ENCODE measurements at regions not wholly inside any gene's neighbourhood (a gene's known extent, or its start where the extent isn't known, plus 50 kb on each side); places are given as distances from the start of the nearest gene placed in this dataset.

DNA sequence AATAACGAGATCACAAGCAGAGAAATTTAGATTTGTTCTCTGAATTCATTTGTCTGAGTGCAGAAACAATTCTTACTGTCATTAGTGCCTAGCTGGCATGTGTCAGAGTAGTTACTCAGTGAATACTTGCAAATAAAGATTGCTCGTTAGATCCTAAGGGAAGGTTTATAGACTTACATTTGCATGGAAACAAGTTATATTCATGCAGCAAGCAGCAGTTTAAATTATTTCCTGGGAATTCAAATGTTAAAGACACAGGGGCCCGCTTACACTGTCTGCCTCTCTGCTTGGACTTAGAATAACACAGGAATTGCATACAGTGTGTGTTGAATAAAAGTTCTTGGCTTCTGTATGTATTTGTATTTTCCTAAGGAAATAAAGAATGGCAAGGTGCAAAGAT lies 680.6 kb upstream of the NECTIN3 start:
- TF ChIP-seq, protein P1, sequence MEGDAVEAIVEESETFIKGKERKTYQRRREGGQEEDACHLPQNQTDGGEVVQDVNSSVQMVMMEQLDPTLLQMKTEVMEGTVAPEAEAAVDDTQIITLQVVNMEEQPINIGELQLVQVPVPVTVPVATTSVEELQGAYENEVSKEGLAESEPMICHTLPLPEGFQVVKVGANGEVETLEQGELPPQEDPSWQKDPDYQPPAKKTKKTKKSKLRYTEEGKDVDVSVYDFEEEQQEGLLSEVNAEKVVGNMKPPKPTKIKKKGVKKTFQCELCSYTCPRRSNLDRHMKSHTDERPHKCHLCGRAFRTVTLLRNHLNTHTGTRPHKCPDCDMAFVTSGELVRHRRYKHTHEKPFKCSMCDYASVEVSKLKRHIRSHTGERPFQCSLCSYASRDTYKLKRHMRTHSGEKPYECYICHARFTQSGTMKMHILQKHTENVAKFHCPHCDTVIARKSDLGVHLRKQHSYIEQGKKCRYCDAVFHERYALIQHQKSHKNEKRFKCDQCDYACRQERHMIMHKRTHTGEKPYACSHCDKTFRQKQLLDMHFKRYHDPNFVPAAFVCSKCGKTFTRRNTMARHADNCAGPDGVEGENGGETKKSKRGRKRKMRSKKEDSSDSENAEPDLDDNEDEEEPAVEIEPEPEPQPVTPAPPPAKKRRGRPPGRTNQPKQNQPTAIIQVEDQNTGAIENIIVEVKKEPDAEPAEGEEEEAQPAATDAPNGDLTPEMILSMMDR (IDR thresholded peaks at IDR 0.05), result no peak
- TF ChIP-seq, protein P2, sequence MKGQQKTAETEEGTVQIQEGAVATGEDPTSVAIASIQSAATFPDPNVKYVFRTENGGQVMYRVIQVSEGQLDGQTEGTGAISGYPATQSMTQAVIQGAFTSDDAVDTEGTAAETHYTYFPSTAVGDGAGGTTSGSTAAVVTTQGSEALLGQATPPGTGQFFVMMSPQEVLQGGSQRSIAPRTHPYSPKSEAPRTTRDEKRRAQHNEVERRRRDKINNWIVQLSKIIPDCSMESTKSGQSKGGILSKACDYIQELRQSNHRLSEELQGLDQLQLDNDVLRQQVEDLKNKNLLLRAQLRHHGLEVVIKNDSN (CRISPR knock-in tag; IDR thresholded peaks at IDR 0.05), result no peak
- TF ChIP-seq, protein P3, sequence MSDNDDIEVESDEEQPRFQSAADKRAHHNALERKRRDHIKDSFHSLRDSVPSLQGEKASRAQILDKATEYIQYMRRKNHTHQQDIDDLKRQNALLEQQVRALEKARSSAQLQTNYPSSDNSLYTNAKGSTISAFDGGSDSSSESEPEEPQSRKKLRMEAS (CRISPR knock-in tag; IDR thresholded peaks at IDR 0.05), result no peak
- TF ChIP-seq, protein P4, sequence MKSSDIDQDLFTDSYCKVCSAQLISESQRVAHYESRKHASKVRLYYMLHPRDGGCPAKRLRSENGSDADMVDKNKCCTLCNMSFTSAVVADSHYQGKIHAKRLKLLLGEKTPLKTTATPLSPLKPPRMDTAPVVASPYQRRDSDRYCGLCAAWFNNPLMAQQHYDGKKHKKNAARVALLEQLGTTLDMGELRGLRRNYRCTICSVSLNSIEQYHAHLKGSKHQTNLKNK (CRISPR knock-in tag; IDR thresholded peaks at IDR 0.05), result no peak
- TF ChIP-seq JUN (CRISPR knock-in tag; IDR thresholded peaks at IDR 0.05) (no peak), CBFB (CRISPR knock-in tag; IDR thresholded peaks at IDR 0.05; ENCODE audit: low read depth) (no peak), ZNF263 (CRISPR knock-in tag; IDR thresholded peaks at IDR 0.05; ENCODE audit: low read depth) (no peak), NFE2L1 (CRISPR knock-in tag; IDR thresholded peaks at IDR 0.05) (no peak), NR1H2 (CRISPR knock-in tag; IDR thresholded peaks at IDR 0.05) (no peak), MYBL2 (CRISPR knock-in tag; IDR thresholded peaks at IDR 0.05) (no peak)
- TF ChIP-seq, protein P5, sequence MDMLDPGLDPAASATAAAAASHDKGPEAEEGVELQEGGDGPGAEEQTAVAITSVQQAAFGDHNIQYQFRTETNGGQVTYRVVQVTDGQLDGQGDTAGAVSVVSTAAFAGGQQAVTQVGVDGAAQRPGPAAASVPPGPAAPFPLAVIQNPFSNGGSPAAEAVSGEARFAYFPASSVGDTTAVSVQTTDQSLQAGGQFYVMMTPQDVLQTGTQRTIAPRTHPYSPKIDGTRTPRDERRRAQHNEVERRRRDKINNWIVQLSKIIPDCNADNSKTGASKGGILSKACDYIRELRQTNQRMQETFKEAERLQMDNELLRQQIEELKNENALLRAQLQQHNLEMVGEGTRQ (CRISPR knock-in tag; IDR thresholded peaks at IDR 0.05), result no peak
- TF ChIP-seq, protein P6, sequence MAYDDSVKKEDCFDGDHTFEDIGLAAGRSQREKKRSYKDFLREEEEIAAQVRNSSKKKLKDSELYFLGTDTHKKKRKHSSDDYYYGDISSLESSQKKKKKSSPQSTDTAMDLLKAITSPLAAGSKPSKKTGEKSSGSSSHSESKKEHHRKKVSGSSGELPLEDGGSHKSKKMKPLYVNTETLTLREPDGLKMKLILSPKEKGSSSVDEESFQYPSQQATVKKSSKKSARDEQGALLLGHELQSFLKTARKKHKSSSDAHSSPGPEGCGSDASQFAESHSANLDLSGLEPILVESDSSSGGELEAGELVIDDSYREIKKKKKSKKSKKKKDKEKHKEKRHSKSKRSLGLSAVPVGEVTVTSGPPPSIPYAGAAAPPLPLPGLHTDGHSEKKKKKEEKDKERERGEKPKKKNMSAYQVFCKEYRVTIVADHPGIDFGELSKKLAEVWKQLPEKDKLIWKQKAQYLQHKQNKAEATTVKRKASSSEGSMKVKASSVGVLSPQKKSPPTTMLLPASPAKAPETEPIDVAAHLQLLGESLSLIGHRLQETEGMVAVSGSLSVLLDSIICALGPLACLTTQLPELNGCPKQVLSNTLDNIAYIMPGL (CRISPR knock-in tag; IDR thresholded peaks at IDR 0.05), result no peak
- TF ChIP-seq, protein P7, sequence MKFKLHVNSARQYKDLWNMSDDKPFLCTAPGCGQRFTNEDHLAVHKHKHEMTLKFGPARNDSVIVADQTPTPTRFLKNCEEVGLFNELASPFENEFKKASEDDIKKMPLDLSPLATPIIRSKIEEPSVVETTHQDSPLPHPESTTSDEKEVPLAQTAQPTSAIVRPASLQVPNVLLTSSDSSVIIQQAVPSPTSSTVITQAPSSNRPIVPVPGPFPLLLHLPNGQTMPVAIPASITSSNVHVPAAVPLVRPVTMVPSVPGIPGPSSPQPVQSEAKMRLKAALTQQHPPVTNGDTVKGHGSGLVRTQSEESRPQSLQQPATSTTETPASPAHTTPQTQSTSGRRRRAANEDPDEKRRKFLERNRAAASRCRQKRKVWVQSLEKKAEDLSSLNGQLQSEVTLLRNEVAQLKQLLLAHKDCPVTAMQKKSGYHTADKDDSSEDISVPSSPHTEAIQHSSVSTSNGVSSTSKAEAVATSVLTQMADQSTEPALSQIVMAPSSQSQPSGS (CRISPR knock-in tag; IDR thresholded peaks at IDR 0.05; ENCODE audit: borderline replicate concordance, low read depth), result no peak

Measured in WTC11 (cell line).